LNCAP (cell line): ENCODE measurements at regions not wholly inside any gene's neighbourhood (a gene's known extent, or its start where the extent isn't known, plus 50 kb on each side); places are given as distances from the start of the nearest gene placed in this dataset.

ENCODE experiments used
- TF ChIP-seq, protein P1 (sequence below): fragments of 450-650 bp; IDR thresholded peaks from 2 replicates; pipeline ENCODE4 v1.5.1; 2017; ENCODE audit warnings: mild to moderate bottlenecking

DNA sequence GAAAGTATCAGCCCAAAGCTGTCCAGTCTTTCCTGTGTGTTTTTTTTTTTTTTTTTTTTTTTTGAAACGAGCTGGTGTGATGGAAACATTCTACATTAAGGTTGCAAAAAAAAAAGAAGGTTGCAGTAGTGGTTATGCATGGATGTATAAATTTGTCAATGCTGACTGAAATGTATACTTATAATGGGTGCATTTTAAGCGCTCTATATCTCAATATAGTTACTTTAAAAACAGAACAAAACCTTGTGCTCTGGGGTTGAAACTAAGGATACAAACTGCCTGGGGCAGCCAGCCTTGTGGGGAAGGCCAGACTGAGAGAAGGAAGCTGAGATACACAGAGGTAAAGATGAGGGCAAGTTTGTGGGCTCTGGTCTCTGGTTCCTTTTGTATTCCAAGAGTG, 87.3 kb upstream of the RMST start:
- TF ChIP-seq, protein P1, sequence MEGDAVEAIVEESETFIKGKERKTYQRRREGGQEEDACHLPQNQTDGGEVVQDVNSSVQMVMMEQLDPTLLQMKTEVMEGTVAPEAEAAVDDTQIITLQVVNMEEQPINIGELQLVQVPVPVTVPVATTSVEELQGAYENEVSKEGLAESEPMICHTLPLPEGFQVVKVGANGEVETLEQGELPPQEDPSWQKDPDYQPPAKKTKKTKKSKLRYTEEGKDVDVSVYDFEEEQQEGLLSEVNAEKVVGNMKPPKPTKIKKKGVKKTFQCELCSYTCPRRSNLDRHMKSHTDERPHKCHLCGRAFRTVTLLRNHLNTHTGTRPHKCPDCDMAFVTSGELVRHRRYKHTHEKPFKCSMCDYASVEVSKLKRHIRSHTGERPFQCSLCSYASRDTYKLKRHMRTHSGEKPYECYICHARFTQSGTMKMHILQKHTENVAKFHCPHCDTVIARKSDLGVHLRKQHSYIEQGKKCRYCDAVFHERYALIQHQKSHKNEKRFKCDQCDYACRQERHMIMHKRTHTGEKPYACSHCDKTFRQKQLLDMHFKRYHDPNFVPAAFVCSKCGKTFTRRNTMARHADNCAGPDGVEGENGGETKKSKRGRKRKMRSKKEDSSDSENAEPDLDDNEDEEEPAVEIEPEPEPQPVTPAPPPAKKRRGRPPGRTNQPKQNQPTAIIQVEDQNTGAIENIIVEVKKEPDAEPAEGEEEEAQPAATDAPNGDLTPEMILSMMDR: no peak

DNA sequence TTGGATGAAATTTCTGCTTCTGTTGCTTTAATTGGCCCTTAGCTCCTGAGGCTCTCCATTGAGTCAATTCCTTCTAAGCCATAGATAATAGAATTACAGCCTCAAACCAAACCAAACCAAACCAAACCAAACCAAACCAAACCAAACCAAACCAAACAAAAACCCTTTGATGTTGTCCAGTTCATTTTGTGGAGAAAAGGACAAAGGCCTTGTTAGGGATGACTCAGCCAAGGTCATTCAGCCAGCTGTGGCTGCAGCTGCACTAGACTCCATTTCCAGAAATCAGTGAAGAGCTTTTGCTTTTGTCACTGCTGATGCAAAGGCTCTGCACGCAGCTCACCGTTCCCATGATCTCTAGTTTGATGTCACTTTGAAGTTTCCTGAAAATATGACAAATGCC, 82.2 kb upstream of the RMST start:
- TF ChIP-seq, protein P1: no peak

DNA sequence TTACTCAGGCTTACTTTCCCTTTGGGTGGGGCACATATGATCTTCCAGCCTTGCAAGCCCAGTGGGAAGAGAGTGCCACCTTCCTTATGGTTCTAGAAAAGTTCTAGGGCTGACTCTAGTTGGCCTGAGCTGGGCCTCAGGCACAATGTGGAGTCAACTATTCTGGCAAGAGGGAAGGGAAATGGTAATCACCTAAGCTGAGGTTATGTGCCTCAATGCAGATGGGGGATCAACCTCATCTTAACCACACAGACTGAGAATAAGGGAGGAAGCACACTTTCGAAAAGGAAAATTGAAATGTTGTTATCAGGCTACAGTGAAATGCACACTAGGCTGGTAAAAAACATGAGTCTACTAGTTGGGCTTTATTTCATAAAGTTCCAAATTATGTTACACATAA, 77.5 kb upstream of the RMST start:
- TF ChIP-seq, protein P1: no peak

DNA sequence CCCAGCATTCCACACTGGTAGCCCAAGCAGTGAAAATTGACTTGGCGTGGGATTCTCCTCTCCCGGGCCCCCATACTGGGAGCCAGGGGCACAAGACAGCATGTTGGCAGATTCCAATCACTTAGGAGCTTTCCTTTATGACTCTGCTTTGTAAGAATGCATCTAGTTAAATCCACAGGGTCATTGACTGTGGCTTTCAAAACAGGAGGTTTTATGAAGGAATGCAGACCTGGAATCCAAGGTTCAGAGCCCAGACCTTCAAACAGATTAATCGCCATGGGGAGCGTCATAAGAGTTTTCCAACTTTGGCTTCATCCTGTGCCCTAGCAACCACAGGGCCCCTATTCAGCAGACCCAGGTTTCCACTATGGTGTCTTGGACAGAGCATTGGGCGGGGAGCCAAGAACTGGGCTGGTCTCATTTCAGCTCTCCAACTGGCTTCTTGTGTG, 76.4 kb upstream of the RMST start:
- TF ChIP-seq, protein P1: no peak

DNA sequence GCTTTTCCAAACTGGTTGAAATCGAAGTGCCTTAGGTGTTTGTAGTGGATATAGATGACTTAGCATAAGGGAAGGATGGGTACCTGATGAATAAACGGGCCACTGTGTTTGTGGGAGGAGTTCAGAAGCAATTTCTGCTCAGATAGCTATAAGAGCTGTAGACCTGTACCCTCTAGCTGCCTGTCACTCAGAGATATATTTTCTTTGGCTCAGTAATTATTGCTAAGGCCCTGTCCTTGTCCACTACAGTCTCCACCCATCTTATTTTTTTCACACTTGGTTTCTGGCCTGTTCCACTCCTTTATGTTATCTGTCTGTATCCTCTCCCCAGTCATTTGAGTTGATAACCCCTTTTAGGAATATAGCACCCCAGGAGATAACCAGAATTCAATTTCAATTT, 74.8 kb upstream of the RMST start:
- TF ChIP-seq, protein P1: no peak

DNA sequence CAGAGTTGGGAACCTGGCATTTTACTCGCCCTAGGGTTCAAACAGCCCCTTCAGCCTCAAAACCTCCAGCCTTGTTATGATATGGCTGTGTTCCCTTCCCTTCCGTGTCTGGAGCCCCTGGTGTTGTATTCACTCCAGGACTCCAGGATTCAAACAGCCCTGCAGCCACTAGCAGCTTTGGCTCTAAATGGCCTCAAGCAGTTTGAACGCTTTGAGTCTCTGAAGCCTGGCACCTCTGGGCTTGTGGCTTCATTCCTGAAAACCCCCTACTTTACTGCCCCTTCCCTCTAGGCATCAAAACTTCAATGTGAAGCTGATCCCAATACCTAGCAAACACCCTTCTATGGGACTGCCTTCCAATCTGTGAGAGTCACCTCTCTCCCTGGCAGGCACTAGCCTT, 67.9 kb upstream of the RMST start:
- TF ChIP-seq, protein P1: no peak

DNA sequence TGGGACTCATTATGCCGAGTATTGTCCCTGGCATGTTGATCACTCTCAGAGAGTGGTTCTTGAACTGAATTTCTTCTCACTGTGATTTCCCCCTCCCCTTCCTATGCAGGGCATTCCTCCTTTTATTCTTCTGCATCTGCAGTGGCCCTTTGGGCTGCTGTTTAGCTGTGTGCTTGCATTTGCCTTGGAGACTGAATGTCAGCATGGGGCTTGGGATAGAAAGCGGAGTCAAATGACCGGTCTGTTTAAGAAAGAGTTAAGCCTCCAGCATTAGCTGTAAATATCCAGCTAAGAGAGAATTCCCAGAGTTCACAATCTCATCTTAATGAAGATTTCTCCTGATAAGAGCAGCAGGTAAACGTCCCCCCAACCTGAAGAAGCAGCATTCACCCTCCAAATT, 65.6 kb upstream of the RMST start:
- TF ChIP-seq, protein P1: no peak

DNA sequence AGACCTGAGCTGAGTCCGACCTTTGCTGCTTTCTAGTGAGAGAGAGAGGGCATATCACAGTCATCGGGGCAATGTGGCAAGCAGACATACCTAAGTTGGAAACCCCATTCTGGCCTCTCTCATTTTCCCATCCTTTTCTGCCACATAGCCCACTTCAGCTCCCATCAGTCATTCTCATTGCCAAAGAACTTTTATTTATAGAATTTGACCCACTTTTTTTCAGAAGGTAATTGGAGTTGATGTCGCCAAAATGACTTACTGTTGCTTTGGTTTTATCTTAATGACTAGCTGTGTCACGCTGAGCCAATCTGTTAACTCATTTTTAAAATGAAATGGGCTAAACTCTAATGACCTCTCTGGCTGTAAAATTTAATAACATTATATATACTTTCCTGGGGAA, 63.9 kb upstream of the RMST start:
- TF ChIP-seq, protein P1: no peak
